ENCODE measurements at regions not wholly inside any gene's neighbourhood (a gene's known extent, or its start where the extent isn't known, plus 50 kb on each side); places are given as distances from the start of the nearest gene placed in this dataset.

- no peak for TF ChIP-seq CTCF (IDR thresholded peaks at IDR 0.05; ENCODE audit: insufficient read depth, low read depth, low read length)
- peak; percentile 96 for DNase-seq (ENCODE audit: low read depth)
- no peak overlapping the region for H3K4me3 ChIP-seq (ENCODE audit: low read depth, low read length)
These were observed 50.2 kb upstream of the CTAGE1 start for GRCh38 chr18:22467760-22468553.

GRCh38 chr18:22468554-22468891 lies 50.8 kb upstream of the CTAGE1 start:
- DNase-seq (ENCODE audit: low read depth), result no peak
- no peak overlapping the region for H3K4me3 ChIP-seq (ENCODE audit: low read depth, low read length)
- no peak for TF ChIP-seq CTCF (IDR thresholded peaks at IDR 0.05; ENCODE audit: insufficient read depth, low read depth, low read length)

- no peak for TF ChIP-seq CTCF (IDR thresholded peaks at IDR 0.05; ENCODE audit: insufficient read depth, low read depth, low read length)
- DNase-seq (ENCODE audit: low read depth), result peak; percentile 60
- H3K4me3 ChIP-seq (ENCODE audit: low read depth, low read length), result no peak overlapping the region
These were observed 51.5 kb upstream of the CTAGE1 start for GRCh38 chr18:22469061-22469734.

GRCh38 chr18:22469926-22470247 lies 52.2 kb upstream of the CTAGE1 start:
- no peak for DNase-seq (ENCODE audit: low read depth)
- H3K4me3 ChIP-seq (ENCODE audit: low read depth, low read length), result no peak overlapping the region
- TF ChIP-seq CTCF (IDR thresholded peaks at IDR 0.05; ENCODE audit: insufficient read depth, low read depth, low read length), result no peak

GRCh38 chr18:22470248-22471235 lies 52.8 kb upstream of the CTAGE1 start:
- TF ChIP-seq CTCF (IDR thresholded peaks at IDR 0.05; ENCODE audit: insufficient read depth, low read depth, low read length), result no peak
- no peak overlapping the region for H3K4me3 ChIP-seq (ENCODE audit: low read depth, low read length)
- DNase-seq (ENCODE audit: low read depth), result peak; percentile 69

- peak; percentile 87 for DNase-seq (ENCODE audit: low read depth)
- no peak overlapping the region for H3K4me3 ChIP-seq (ENCODE audit: low read depth, low read length)
- no peak for TF ChIP-seq CTCF (IDR thresholded peaks at IDR 0.05; ENCODE audit: insufficient read depth, low read depth, low read length)
These were observed 53.9 kb upstream of the CTAGE1 start for GRCh38 chr18:22471546-22472131.
